Lung (tissue), 11 donors: ENCODE measurements at regions not wholly inside any gene's neighbourhood (a gene's known extent, or its start where the extent isn't known, plus 50 kb on each side); places are given as distances from the start of the nearest gene placed in this dataset.

Experiments used
- ATAC-seq: fragments of 200-7000 bp; cut with Tn5 transposase; one replicate; pipeline ENCODE4 v1.9.1; 2020; ENCODE audit warnings: moderate number of reproducible peaks; ENCODE audit not compliant: insufficient read depth, low FRiP score
- DNase-seq, 3 donors: peaks; one replicate each; pipeline ENCODE4 v3.0.0-alpha.2; 2013 to 2017
- H3K27ac ChIP-seq, 2 donors: one replicate each; pipeline ENCODE4 v1.5.1; 2013; ENCODE audit warnings: mild to moderate bottlenecking in 2 of 2, moderate library complexity in 2 of 2, control low read depth in 1 of 2, inconsistent platforms in 1 of 2, low read depth in 1 of 2, low read length in 1 of 2
- H3K27me3 ChIP-seq, 3 donors: one replicate each; pipeline ENCODE4 v1.5.1; 2013; ENCODE audit warnings: low read length in 2 of 3; ENCODE audit not compliant: control insufficient read depth in 3 of 3, insufficient read depth in 3 of 3
- H3K36me3 ChIP-seq, 4 donors: one replicate each; pipeline ENCODE4 v1.5.1; 2013; ENCODE audit warnings: low read length in 4 of 4, mild to moderate bottlenecking in 1 of 4, moderate library complexity in 1 of 4; ENCODE audit not compliant: control insufficient read depth in 4 of 4, insufficient read depth in 4 of 4
- H3K4me1 ChIP-seq, 5 donors: one replicate each; pipeline ENCODE4 v1.5.1; 2013; ENCODE audit warnings: low read length in 5 of 5, mild to moderate bottlenecking in 2 of 5, moderate library complexity in 1 of 5; ENCODE audit not compliant: control insufficient read depth in 5 of 5, insufficient read depth in 5 of 5
- H3K4me3 ChIP-seq: one replicate; pipeline ENCODE4 v1.5.1; 2013; ENCODE audit warnings: mild to moderate bottlenecking, control low read depth, moderate library complexity
- H3K9ac ChIP-seq, 2 donors: one replicate each; pipeline ENCODE4 v1.5.1; 2013; ENCODE audit warnings: low read length in 2 of 2, control low read depth in 1 of 2; ENCODE audit not compliant: insufficient read depth in 1 of 2
- H3K9me3 ChIP-seq, 4 donors: one replicate each; pipeline ENCODE4 v1.5.1; 2013; ENCODE audit warnings: low read length in 3 of 4, mild to moderate bottlenecking in 1 of 4, moderate library complexity in 1 of 4; ENCODE audit not compliant: control insufficient read depth in 4 of 4, insufficient read depth in 3 of 4
- CTCF ChIP-seq: IDR thresholded peaks from 2 replicates; pipeline ENCODE4 v1.5.1; 2012; ENCODE audit warnings: mild to moderate bottlenecking; ENCODE audit errors: control extremely low read depth, extremely low read depth
- WGBS, 2 donors: extraction: QIAGEN DNeasy Blood & Tissue Kit; methylation state at CpG; one replicate each; pipeline ENCODE4 v1.1.7; 2013; 5-methylcytosine and 5-hydroxymethylcytosine counted together
- donor health status: control.
- donor health status: control.
- donor health status: Bipolar disorder and iron deficiency.
- donor health status: healthy.
- donor health status: DM: yes; HTN: yes; CAD: no.

- Histone ChIP-seq H3K36me3 (no peaks in the 10 kb centered on the region), H3K27ac (no peak overlapping the region), H3K27me3 (peaks cover 0 to 2% (median 0%) of the 10 kb centered on the region in 3 donors), H3K4me1 (peaks cover 0 to 10% (median 0%) of the 10 kb centered on the region in 5 donors), H3K9ac (no peak overlapping the region), H3K4me3 (no peak overlapping the region), H3K9me3 (peaks cover 0 to 3% (median 0%) of the 10 kb centered on the region in 4 donors)
- ATAC-seq (no peak), DNase-seq (peak in 2 of 3 donors; percentile 68 to 73)
- 78 to 85% methylated on average over 2 of the region's 2 CpGs for WGBS, 2 donors
- TF ChIP-seq CTCF, result no peak
Observed at GRCh38 chr2:18845854-18846445, 256.6 kb upstream of the NT5C1B start.

GRCh38 chr2:18842836-18843235 is 253.5 kb upstream of the NT5C1B start:
- ATAC-seq (no peak), DNase-seq (no peak)
- Histone ChIP-seq H3K9me3 (peaks cover 0 to 3% (median 0%) of the 10 kb centered on the region in 4 donors), H3K27ac (no peak overlapping the region), H3K4me3 (no peak overlapping the region), H3K9ac (no peak overlapping the region), H3K27me3 (no peaks in the 10 kb centered on the region), H3K4me1 (peaks cover 0 to 10% (median 0%) of the 10 kb centered on the region in 5 donors), H3K36me3 (no peaks in the 10 kb centered on the region)
- WGBS, 2 donors, result 80 to 86% methylated on average over 5 of the region's 5 CpGs
- no peak for TF ChIP-seq CTCF

- H3K9ac ChIP-seq, result no peak overlapping the region
- 74 to 78% methylated on average over 4 of the region's 4 CpGs for WGBS, 2 donors
- H3K4me1 ChIP-seq, result peaks cover 0 to 12% (median 0%) of the 10 kb centered on the region in 5 donors
- DNase-seq (peak in 1 of 3 donors; percentile 58), ATAC-seq (no peak)
- no peak overlapping the region for H3K27ac ChIP-seq
- no peak overlapping the region for H3K4me3 ChIP-seq
- no peaks in the 10 kb centered on the region for H3K36me3 ChIP-seq
- TF ChIP-seq CTCF, result no peak
- H3K9me3 ChIP-seq, result peaks cover 0 to 3% (median 0%) of the 10 kb centered on the region in 4 donors
- no peaks in the 10 kb centered on the region for H3K27me3 ChIP-seq
Observed at GRCh38 chr2:18841248-18842150, 252.1 kb upstream of the NT5C1B start.
